ENCODE measurements at regions not wholly inside any gene's neighbourhood (a gene's known extent, or its start where the extent isn't known, plus 50 kb on each side); places are given as distances from the start of the nearest gene placed in this dataset.

DNA sequence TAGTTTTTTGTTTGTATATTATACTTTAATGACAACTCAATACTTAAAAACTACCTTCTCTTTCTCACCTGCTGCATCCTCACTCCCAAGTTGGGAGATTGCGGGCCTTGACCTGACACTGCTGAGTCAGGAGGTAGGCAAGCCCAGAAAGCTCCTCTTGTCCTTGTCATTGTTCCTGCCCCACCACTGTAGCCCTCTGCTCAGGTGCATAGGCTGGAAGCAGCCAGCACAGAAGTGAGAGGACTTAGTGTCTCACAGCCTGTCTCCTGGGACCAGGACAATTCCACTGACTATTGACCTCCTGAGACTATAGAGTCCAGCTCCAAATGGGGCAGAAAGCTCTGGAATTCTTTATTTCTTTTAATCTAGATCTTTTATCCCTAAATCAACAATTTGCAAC is 123.5 kb upstream of the NDP start:
- no peaks in the 10 kb centered on the region for H3K27me3 Mint-ChIP-seq
- TF ChIP-seq, protein P1, sequence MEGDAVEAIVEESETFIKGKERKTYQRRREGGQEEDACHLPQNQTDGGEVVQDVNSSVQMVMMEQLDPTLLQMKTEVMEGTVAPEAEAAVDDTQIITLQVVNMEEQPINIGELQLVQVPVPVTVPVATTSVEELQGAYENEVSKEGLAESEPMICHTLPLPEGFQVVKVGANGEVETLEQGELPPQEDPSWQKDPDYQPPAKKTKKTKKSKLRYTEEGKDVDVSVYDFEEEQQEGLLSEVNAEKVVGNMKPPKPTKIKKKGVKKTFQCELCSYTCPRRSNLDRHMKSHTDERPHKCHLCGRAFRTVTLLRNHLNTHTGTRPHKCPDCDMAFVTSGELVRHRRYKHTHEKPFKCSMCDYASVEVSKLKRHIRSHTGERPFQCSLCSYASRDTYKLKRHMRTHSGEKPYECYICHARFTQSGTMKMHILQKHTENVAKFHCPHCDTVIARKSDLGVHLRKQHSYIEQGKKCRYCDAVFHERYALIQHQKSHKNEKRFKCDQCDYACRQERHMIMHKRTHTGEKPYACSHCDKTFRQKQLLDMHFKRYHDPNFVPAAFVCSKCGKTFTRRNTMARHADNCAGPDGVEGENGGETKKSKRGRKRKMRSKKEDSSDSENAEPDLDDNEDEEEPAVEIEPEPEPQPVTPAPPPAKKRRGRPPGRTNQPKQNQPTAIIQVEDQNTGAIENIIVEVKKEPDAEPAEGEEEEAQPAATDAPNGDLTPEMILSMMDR (conservative IDR thresholded peaks at IDR 0.05) = no peak
- no peak overlapping the region for H3K27ac Mint-ChIP-seq

DNA sequence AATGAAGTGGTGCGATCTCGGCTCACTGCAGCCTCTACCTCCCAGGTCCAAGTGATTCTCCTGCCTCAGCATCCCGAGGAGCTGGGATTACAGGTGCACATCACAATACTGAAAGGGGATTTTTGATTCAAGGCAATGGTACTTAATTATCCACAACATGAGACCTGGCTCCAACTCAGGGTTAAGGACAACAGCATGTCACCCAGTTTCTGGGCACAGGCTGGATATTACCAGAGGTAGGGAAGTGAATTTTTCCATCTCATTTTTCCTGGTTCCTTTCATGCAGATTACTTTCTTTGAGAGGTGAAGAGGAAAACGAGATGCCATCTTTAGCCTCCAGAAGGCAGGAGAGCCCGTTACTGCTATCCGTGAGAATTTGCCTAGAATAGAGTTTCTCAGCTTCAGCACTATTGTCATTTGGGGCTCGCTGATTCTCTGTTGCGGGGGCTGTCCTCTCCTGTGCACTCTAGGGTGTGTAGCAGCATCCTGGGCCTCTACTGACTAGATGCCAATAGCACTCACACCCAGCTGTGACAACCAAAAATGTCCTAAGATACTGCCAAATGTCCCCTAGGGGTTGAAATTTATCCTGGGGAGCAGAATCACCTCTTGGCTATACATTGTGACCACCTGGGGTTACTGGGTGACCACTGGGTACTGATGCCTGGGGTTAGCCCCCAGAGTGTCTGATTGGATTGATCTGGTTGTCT is 121.8 kb upstream of the NDP start:
- H3K27me3 Mint-ChIP-seq = no peaks in the 10 kb centered on the region
- DNase-seq (ENCODE audit: extremely low spot score, unreplicated experiment) = no peak
- H3K27ac Mint-ChIP-seq = no peak overlapping the region
- TF ChIP-seq, protein P1 (conservative IDR thresholded peaks at IDR 0.05) = no peak
- no peak overlapping the region for H3K4me3 Mint-ChIP-seq
- no peaks in the 10 kb centered on the region for H3K36me3 Mint-ChIP-seq
- H3K4me1 Mint-ChIP-seq (ENCODE audit: unreplicated experiment) = no peaks in the 10 kb centered on the region
- peaks cover 4% of the 10 kb centered on the region for H3K9me3 Mint-ChIP-seq

More for the DNA sequence above, 123.5 kb upstream of the NDP start:
- Mint-ChIP-seq H3K4me3 (no peak overlapping the region), H3K9me3 (peaks cover 4% of the 10 kb centered on the region), H3K4me1 (ENCODE audit: unreplicated experiment) (no peaks in the 10 kb centered on the region), H3K36me3 (no peaks in the 10 kb centered on the region)
- no peak for DNase-seq (ENCODE audit: extremely low spot score, unreplicated experiment)

DNA sequence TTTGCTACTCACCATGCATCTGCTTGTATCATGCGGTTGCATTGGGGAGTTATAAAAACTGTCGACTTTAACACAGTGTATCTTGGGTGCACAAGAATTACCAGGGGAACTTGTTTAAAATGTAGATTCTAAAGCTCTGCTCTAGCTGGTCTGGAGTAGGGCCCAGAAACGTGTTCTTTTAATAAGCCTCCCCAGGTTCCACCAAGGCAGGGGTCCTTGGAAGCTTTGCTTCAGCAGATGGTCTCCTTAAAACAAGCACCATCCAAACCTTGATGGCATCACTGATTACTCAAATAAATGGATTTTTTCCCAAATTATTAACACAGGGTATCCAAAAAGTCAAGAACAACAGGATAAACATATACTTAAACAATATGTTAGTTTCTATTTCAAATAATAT is 120.2 kb upstream of the NDP start:
- Mint-ChIP-seq H3K27me3 (no peaks in the 10 kb centered on the region), H3K36me3 (no peaks in the 10 kb centered on the region)

DNA sequence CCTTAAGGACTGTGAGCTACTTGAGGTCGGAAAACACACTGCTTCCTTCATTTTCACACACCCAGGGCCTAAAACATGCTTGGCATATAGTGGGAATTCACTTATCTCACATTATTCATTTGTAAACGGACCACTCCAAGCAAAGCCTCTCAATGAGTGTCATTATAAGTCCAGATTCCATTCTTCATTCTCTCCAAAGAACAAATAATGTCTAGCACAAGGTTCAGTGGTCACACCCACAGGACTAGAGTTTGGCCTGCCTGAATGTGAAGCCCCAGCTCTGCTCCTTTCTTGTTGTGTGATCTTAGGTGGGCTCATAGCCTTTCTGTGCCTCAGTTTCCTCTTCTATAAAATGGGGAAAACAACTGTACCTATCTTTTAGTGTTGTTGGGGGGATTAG is 119.6 kb upstream of the NDP start:
- H3K27ac Mint-ChIP-seq = no peak overlapping the region
- TF ChIP-seq, protein P1 (conservative IDR thresholded peaks at IDR 0.05) = no peak
- no peak overlapping the region for H3K4me3 Mint-ChIP-seq
- no peaks in the 10 kb centered on the region for H3K27me3 Mint-ChIP-seq
- no peaks in the 10 kb centered on the region for H3K4me1 Mint-ChIP-seq (ENCODE audit: unreplicated experiment)
- no peak for DNase-seq (ENCODE audit: extremely low spot score, unreplicated experiment)
- no peaks in the 10 kb centered on the region for H3K36me3 Mint-ChIP-seq
- H3K9me3 Mint-ChIP-seq = peaks cover 4% of the 10 kb centered on the region

More for the DNA sequence above, 120.2 kb upstream of the NDP start:
- H3K27ac Mint-ChIP-seq = no peak overlapping the region
- TF ChIP-seq, protein P1 (conservative IDR thresholded peaks at IDR 0.05) = no peak
- H3K4me1 Mint-ChIP-seq (ENCODE audit: unreplicated experiment) = no peaks in the 10 kb centered on the region
- H3K9me3 Mint-ChIP-seq = peaks cover 4% of the 10 kb centered on the region
- no peak for DNase-seq (ENCODE audit: extremely low spot score, unreplicated experiment)
- no peak overlapping the region for H3K4me3 Mint-ChIP-seq

DNA sequence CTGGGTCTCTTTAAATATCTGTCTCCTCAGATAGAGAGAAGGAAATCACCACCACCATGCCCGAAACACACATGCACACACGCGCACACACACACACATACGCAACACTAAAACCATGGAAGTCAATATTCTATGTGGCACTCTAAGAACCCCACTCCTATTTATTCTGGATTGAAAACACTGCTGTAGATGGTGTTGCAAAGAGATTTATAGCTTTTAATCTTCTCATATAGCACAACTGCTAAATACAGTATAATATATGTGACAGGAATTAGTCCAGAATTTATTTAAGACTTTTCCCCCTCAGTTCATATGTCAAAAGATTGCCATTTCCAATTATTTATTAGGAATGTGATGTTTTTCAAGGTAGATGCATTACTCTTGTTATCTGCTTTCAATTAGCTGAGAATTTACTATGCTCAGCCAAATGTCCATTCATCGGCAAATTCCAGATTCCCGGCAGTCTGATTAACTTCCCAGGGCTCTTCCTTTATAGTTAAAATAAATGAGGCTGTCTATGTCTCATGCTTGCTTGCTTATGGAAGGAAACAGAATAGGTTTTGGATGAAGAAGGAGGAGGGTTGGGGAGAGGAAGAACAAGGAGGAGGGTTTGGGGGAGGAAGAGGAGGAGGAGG is 115.4 kb upstream of the NDP start:
- H3K4me1 Mint-ChIP-seq (ENCODE audit: unreplicated experiment) = no peaks in the 10 kb centered on the region
- H3K27me3 Mint-ChIP-seq = no peaks in the 10 kb centered on the region
- H3K4me3 Mint-ChIP-seq = no peak overlapping the region
- TF ChIP-seq, protein P1 (conservative IDR thresholded peaks at IDR 0.05) = no peak
- peaks cover 4% of the 10 kb centered on the region for H3K9me3 Mint-ChIP-seq
- no peaks in the 10 kb centered on the region for H3K36me3 Mint-ChIP-seq
- DNase-seq (ENCODE audit: extremely low spot score, unreplicated experiment) = no peak
- H3K27ac Mint-ChIP-seq = no peak overlapping the region

Data from type B pancreatic cell (in vitro differentiated cells).